ENCODE measurements at regions not wholly inside any gene's neighbourhood (a gene's known extent, or its start where the extent isn't known, plus 50 kb on each side); places are given as distances from the start of the nearest gene placed in this dataset.

DNA sequence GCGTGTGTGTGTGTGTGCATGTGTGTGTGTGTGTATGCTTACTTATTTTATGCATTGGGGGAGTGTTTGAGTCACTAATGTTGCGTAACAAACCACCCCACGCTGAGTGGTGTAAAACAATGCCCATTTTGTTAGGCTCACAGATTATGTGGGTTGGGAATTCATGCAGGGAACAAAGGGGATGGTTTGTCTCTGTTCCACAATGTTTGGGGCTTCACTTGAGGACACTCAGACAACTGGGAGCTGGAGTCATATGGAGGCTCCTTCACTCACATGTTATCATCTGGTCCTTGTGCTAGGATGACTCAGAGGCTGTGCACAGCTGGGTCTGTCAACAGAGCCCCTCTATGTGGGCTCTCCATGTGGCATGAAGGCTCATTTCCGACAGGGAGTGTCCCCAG, 51.3 kb upstream of the LARGE1 start:
- no peak for TF ChIP-seq JUN (IDR thresholded peaks at IDR 0.05)
- TF ChIP-seq, protein P1, sequence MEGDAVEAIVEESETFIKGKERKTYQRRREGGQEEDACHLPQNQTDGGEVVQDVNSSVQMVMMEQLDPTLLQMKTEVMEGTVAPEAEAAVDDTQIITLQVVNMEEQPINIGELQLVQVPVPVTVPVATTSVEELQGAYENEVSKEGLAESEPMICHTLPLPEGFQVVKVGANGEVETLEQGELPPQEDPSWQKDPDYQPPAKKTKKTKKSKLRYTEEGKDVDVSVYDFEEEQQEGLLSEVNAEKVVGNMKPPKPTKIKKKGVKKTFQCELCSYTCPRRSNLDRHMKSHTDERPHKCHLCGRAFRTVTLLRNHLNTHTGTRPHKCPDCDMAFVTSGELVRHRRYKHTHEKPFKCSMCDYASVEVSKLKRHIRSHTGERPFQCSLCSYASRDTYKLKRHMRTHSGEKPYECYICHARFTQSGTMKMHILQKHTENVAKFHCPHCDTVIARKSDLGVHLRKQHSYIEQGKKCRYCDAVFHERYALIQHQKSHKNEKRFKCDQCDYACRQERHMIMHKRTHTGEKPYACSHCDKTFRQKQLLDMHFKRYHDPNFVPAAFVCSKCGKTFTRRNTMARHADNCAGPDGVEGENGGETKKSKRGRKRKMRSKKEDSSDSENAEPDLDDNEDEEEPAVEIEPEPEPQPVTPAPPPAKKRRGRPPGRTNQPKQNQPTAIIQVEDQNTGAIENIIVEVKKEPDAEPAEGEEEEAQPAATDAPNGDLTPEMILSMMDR (IDR thresholded peaks at IDR 0.05) = no peak
- no peak for TF ChIP-seq NR3C1 (IDR thresholded peaks at IDR 0.05)
- no peak for TF ChIP-seq POLR2A (IDR thresholded peaks at IDR 0.05; ENCODE audit: low read length)
- TF ChIP-seq EP300 (IDR thresholded peaks at IDR 0.05) = no peak
